Adrenal gland (tissue), 9 donors: ENCODE measurements at regions not wholly inside any gene's neighbourhood (a gene's known extent, or its start where the extent isn't known, plus 50 kb on each side); places are given as distances from the start of the nearest gene placed in this dataset.

ENCODE experiments used
- DNase-seq, 7 donors: peaks; one replicate each; pipeline ENCODE4 v3.0.0-alpha.2; 2019 to 2020
- H3K27ac ChIP-seq, 5 donors: fragments of 200-600 bp; sonication (generic) in 4 of 5; 1 replicate in 3 of 5; 2 replicates in 2 of 5; pipeline versions ENCODE4 v1.5.1 to v1.8.0; 2016 to 2020; ENCODE audit warnings: mild to moderate bottlenecking in 1 of 5
- H3K27me3 ChIP-seq: fragments of 200-600 bp; 2 replicates; pipeline ENCODE4 v1.8.0; 2021
- H3K36me3 ChIP-seq, 2 donors: fragments of 200-600 bp; replicated peaks in 1 of 2; 1 replicate in 1 of 2; 2 replicates in 1 of 2; pipeline versions ENCODE4 v1.5.1 to v1.8.0; 2018 to 2022
- H3K4me1 ChIP-seq, 2 donors: fragments of 200-600 bp; replicated peaks in 1 of 2; 1 replicate in 1 of 2; 2 replicates in 1 of 2; pipeline versions ENCODE4 v1.5.1 to v1.8.0; 2018 to 2021
- H3K4me3 ChIP-seq, 4 donors: fragments of 200-600 bp; sonication (generic) in 3 of 4; one replicate each; pipeline ENCODE4 v1.5.1; 2016 to 2018
- H3K9me3 ChIP-seq, 3 donors: fragments of 200-600 bp; sonication (generic) in 1 of 3; replicated peaks in 1 of 3; 1 replicate in 2 of 3; 2 replicates in 1 of 3; pipeline versions ENCODE4 v1.5.1 to v1.8.0; 2016 to 2021
- CTCF ChIP-seq, 6 experiments: fragments of 450-650 bp in 4 of 6; fragments of 200-600 bp in 2 of 6; sonication (generic) in 1 of 6; IDR thresholded peaks; 1 replicate in 5 of 6; 2 replicates in 1 of 6; pipeline versions ENCODE4 v1.5.1 to v1.8.0; 2016 to 2021; ENCODE audit warnings: antibody characterized with exemption in 6 of 6, mild to moderate bottlenecking in 2 of 6, moderate library complexity in 1 of 6
- POLR2A ChIP-seq, 2 donors: fragments of 450-650 bp; IDR thresholded peaks; one replicate each; pipeline ENCODE4 v1.6.1; 2017; ENCODE audit warnings: antibody characterized with exemption in 2 of 2, mild to moderate bottlenecking in 2 of 2, moderate library complexity in 1 of 2
- WGBS, 4 donors: extraction: QIAGEN DNeasy Blood & Tissue Kit in 2 of 4; methylation state at CpG; one replicate each; pipeline versions ENCODE4 v1.1.5 to v1.1.7; 2013 to 2017; 5-methylcytosine and 5-hydroxymethylcytosine counted together
- intact Hi-C, 2 donors: fragments of 100-400 bp; cut with DNase I; formaldehyde crosslinking; loops; one replicate each; pipeline versions ENCODE4 v1.14.1 to v1.15.0; 2022 to 2023
- donor health status: healthy with polysubstance abuse.
- donor health status: Bipolar disorder and iron deficiency.
- donor health status: DM: yes; HTN: yes; CAD: no.
- donor health status: DM: no; HTN: no; CAD: no.
- donor health status: DM: no; HTN: no; CAD: no.

GRCh38 chr18:68262690-68263294, 452.1 kb downstream of the TMX3 start:
- Histone ChIP-seq H3K36me3 (no peaks in the 10 kb centered on the region), H3K4me1 (no peaks in the 10 kb centered on the region), H3K4me3 (no peak overlapping the region), H3K9me3 (no peaks in the 10 kb centered on the region), H3K27me3 (no peaks in the 10 kb centered on the region), H3K27ac (no peak overlapping the region)
- WGBS, 4 donors, result 51 to 65% (median 58%) methylated on average over 2 of the region's 2 CpGs
- intact Hi-C loops, result no loop called here
- TF ChIP-seq CTCF (IDR thresholded peaks at IDR 0.05), result no peak
- no peak for TF ChIP-seq POLR2A (IDR thresholded peaks at IDR 0.05)
- DNase-seq, result no peak

DNA sequence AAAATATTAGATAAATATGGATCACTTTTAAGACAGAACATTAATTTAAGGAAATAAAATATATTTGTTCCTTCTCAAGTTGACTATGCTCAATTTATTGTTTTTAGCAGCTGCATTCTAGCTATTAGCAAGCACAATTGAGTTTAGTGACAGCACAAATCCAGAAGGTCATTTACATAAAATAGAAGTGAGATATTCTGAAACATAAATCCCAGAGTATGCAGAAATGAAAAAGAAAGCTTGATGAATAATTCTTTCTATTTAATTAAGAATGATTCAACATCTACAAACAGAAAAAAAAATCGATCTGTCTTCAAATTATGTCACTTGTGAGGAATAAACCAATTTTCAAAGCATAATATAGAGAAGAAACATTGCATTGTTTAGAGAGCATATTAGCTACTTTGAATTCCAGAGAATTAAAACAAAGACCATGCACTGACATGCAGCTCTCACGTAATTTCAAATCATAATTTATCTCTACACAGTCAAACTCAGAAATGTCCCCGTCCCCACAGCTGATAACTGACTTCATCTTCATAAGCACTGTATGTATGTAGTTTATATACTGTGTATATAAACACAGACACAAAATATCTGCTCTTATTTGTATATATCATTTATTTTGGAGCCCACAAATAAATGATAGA, 458.4 kb downstream of the TMX3 start:
- intact Hi-C loops, result no loop called here
- TF ChIP-seq POLR2A (IDR thresholded peaks at IDR 0.05) (no peak), CTCF (IDR thresholded peaks at IDR 0.05) (no peak)
- Histone ChIP-seq H3K27me3 (no peaks in the 10 kb centered on the region), H3K4me3 (no peak overlapping the region), H3K36me3 (no peaks in the 10 kb centered on the region), H3K4me1 (no peaks in the 10 kb centered on the region), H3K9me3 (no peaks in the 10 kb centered on the region), H3K27ac (no peak overlapping the region)
- 72 to 78% (median 75%) methylated on average over 3 of the region's 3 CpGs for WGBS, 4 donors
- DNase-seq, result no peak

- no peak for DNase-seq
- Histone ChIP-seq H3K27ac (no peak overlapping the region), H3K27me3 (no peaks in the 10 kb centered on the region), H3K9me3 (no peaks in the 10 kb centered on the region), H3K4me3 (no peak overlapping the region), H3K4me1 (no peaks in the 10 kb centered on the region), H3K36me3 (no peaks in the 10 kb centered on the region)
- 66 to 74% (median 69%) methylated on average over 2 of the region's 2 CpGs for WGBS, 4 donors
- TF ChIP-seq POLR2A (IDR thresholded peaks at IDR 0.05) (no peak), CTCF (IDR thresholded peaks at IDR 0.05) (no peak)
- intact Hi-C loops, result no loop called here
Observed at GRCh38 chr18:68244786-68245185, 470.1 kb downstream of the TMX3 start.

GRCh38 chr18:68241881-68242280, 473.0 kb downstream of the TMX3 start:
- no peak overlapping the region for H3K4me3 ChIP-seq
- H3K9me3 ChIP-seq, result peaks cover 0 to 4% (median 0%) of the 10 kb centered on the region in 3 donors
- no peaks in the 10 kb centered on the region for H3K27me3 ChIP-seq
- DNase-seq, result no peak
- no peaks in the 10 kb centered on the region for H3K36me3 ChIP-seq
- H3K4me1 ChIP-seq, result no peaks in the 10 kb centered on the region
- no peak overlapping the region for H3K27ac ChIP-seq
- TF ChIP-seq CTCF (IDR thresholded peaks at IDR 0.05) (no peak), POLR2A (IDR thresholded peaks at IDR 0.05) (no peak)
- intact Hi-C loops, result no loop called here
